GM21737 (cell line): ENCODE measurements at regions not wholly inside any gene's neighbourhood (a gene's known extent, or its start where the extent isn't known, plus 50 kb on each side); places are given as distances from the start of the nearest gene placed in this dataset.

Experiments used
- ATAC-seq: cut with Tn5 transposase; IDR thresholded peaks from one replicate; pipeline ENCODE4 v1.9.1; 2021; ENCODE audit warnings: mild to moderate bottlenecking, moderate library complexity; ENCODE audit not compliant: unreplicated experiment

DNA sequence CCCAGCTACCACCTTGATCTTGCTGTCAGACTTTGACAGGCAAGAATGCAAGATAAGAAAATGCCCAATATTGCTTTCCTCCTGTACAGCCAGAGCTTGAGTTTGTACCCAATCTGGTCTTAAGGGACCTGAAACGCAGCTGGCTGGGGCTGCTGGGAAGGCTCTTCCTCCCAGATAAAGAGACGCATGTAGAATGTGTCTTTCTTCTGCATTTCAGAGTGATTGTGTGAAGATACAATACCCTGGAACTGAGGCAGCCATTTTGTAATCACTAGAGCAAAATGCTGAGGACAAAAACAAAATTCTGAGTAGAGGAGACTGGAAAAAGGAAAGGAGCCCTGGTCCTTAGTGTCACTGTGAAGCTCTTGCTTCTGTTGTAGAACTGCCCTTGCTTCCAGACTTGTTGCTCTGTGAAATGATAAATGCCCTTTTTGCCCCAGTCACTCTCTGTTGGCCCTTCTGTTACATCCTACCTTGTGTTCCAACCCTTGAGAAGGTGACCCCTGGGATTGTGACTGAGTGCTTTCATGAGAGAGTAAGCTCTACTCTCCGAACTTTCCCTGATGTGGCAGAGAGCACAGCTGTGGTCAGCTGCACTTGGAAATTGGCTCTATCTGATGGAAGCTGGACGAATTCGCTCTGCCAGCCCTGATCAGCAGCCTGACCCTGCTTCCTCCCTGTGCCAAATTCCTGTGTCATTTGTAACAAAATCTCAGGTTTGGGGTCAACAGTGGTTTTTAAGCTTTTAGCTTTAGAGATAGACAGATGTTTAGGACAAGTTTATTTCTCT, 137.4 kb upstream of the RBMS1 start:
- ATAC-seq: no peak

DNA sequence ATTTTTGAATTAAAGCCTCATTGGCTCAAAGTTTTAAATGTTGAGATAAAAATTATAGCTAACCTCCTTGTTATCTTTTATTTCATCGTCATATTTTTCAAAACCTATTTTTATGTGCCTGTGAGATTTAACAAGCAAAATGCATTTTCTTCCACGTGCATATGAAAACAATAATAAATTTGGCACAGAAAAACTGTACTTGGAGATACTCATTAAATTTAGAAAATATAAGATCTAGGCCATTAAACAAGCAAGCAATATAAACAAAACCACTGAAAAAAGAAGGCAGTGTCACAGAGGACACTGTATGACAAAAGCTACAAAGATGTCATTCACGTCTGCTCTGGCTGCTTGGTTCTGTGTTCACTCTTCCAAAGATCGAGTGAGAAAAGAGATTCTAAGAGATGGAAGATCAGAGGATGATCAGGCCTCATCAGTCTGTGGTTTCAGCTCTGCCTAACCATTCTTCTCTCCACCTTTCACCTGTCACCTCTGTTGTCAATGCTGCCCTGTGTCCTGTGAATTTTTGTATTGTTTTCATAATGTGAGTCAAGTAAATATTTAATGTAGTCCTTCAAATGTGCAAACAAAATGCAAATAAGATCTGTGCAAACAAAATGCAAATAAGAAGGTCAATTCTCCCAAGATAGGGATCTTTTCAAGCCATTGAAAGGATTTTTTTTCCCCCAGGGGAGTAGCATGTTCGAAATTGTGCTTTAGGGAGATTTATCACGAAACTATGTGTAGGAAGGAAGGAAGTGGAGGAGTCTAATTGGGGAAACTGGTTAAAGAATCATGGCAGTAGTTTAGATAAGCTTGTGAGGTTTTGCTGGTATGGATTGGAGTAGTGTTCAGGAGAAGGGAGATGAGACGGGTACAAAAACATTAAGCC, 138.7 kb upstream of the RBMS1 start:
- no peak for ATAC-seq

DNA sequence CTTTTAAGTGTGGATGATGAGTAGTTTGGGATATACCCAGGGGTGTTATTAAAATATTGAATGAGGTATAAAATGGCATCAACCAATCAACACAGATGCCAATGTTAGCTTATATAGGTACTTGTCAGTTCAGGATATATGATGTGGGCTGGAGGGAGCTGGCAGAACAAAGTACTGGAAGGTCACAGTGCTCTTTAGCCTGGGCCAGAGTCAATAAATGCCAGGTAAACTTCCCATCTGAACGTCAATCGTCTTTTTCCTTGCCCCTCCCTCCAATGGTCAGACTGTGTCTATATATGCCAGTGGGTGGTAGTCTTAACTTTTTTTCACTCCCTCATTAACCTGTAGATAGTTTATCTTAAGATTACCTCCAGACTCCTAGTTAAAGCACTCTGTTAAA, 140.8 kb upstream of the RBMS1 start:
- no peak for ATAC-seq

- no peak for ATAC-seq
Measured at GRCh38 chr2:160635488-160635887, 141.9 kb upstream of the RBMS1 start.

- no peak for ATAC-seq
Measured at GRCh38 chr2:160639472-160639871, 145.9 kb upstream of the RBMS1 start.

DNA sequence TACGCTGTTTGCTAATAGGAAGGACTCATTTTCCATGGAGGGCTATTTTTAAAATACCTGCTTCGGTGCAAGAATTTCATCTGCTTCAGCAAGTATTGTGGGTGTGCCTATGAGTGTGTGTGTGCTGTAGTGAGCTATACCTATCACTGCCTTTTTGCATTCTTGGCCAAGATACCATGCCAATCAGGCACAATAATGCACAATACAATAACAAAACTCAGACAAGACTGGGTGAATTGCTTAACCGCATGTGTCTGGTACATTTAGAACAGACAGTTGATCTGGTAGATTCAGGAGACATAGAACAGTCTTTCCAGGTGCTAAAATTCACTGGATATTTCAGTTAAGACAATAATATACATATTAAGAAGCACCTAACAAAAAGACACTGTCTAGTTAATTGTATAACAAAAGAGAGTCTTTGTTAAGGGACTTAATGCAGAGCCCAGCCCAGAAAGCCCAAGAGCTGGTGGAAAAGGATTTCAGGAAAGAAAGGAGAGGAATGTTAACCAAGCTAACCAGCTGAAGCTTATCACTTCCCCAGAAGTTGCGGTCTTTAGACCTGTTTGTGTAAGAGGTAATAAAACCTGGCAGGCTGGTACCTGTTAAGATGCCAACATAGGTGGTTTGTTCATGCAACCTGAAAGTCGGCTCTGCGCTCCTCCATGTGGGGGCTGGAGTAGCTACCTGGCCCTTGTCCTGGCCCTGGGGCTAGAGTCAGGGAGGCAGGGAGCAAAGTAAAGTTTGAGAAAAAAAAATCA, 153.3 kb upstream of the RBMS1 start:
- ATAC-seq: no peak

DNA sequence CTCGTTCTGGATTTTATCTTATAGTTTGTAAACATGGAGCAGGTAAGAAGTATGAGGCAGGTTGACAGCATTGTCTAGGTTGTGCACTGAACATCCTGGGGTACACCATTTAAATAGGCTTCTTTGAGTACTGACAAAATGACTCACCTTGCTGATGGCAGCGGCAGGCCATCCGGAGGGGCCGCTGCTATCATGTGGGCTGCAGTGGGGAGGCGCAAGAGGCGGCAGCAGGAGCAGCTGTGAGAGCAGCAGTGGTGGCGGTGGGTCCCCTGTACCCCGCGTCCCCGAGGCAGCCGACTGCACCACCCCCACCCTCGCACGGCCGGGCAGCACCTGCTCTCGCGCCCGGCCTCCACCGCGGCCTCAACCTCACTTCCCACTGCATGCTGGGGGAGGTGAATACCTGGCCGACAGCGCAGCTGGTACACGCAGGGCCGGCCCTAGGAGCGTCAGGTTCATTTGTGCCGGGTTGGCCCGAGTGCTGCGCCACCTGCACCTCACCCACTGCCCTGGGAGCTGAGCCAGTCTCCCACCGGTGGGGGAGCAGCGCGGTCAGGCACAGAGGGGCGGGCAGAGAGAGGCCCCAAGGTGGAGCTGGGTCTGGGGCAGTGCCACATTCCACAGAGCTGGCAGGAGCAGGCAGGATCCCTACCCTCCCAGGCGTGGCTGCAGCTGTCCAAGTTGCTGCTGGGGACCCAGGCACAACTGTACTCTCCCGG, 154.5 kb upstream of the RBMS1 start:
- ATAC-seq: no peak

DNA sequence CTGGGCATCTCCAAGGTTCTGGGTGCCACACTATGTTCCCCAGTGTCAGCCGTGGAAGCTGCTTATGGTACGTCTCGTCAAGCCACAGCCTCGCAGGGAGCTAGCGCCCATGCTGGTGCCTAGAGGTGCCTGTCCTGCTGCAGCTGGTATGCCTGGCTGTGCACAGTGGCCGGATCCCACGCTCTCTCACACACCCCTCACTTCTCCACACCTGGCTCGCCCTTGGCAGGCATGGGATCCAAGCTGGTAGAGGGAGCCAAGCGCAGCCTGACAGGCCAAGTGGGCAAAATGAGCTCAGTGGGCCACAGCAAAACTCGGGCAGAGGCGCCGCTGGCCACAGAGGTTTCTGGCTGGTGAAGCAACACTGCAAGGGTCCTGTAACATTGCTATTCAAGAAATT, 156.1 kb upstream of the RBMS1 start:
- no peak for ATAC-seq

DNA sequence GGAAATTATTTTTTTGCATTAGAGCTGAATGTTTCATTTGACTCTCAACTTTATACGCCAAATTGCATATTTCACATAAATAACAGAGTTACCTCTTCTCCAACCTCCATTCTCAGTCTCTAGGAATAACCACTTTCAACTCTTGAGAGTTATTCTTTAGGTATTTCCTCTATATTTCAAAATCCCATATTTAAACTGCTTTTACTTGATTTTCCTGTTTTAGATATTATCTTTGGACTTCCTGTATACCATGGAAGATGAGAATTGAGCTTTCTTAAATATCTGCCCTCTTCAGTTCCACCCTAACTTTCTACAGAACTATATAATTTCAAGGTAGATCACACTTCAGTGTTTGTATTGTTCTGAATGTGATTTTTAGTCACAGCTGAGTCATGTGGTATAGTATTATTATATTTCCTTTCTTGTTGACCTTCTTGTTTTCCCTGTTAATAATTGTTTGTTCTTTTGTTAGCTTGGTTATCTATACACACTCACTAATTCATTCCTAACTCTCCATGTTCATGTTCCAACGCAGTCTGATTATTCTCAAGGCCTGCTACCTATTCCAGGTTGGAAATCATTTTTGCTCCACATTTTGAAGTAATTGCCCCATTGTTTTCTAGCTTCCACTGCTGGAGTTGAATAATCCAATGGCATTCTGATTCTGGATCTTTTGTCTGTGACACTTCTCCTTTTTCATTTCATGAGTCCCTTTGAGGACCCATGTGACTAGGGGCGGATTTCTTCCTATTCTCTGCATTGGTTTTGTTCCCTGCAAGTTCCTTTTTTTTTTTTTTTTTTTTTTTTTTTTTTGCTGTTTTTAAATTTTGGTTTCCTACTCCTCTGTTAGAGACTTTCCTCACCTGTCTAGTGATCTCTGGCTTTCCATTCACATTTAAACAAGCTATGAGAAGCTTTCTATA, 156.8 kb upstream of the RBMS1 start:
- ATAC-seq: no peak

- ATAC-seq: no peak
Measured at GRCh38 chr2:160651416-160652200, 158.0 kb upstream of the RBMS1 start.

- ATAC-seq: peak; percentile 57
Measured at GRCh38 chr2:160652236-160652635, 158.6 kb upstream of the RBMS1 start.

GRCh38 chr2:160657196-160657595, 163.6 kb upstream of the RBMS1 start:
- no peak for ATAC-seq

DNA sequence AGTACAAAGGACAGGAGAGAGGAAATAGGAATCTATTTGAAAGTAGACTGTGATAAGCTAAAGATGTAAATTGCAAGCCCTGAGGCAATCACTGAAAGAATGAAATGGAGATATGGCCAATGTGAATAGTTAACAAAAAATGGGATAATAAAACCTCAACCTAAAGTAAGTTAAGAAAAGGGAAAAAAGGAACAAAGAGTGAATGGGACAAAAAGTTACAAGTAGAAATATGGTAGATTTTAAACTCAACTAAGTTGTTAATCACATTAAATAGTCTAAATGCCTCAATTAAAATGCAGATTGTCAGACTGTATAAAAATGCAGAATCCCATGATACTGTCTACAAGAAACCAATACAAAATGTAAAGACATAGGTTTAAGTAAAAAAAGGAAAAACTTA, 165.2 kb upstream of the RBMS1 start:
- ATAC-seq: no peak

DNA sequence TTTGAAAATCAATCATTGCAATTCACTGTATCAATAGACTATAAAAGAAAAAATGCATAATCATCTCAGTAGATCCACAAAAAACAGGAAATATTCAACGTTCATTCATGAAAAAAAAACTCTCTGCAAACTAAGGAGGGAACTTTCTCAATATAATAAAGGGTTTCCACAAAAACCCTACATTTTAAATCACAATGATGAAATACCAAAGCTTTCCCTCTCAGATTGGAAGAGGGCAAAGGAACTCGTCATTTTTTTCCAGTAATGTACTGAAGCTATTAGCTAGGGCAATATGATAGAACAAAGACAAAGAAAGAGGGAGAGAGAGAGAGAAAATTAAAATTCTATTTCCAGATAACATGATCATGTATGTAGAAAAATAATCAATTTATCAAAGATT, 167.1 kb upstream of the RBMS1 start:
- no peak for ATAC-seq

DNA sequence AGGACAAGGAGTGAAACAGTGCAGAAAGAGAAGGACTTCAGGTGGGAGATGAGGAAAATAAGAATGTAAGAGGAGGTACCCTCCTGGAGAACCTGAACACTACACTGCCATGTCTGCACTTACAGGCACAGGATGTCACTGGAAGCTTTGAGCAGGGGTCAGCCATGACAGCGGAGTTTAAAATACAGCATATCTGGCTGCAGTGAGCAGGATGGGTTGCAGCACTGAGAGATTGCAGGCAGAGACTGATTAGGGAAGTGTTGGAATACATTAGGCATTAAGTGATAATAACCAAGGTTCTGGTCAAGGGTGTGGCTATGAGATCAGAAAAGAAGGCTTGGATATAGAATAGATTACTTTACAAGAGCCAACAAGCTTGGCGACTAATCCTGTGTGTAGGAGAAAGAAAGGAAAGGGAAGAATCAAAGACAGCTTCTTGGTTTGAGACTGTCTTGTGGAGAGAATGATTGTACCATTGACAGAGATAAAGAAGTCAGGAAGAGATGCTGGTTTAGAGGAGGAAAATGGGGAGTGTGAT, 171.1 kb upstream of the RBMS1 start:
- no peak for ATAC-seq

GRCh38 chr2:160666154-160667060, 172.8 kb upstream of the RBMS1 start:
- ATAC-seq: no peak

DNA sequence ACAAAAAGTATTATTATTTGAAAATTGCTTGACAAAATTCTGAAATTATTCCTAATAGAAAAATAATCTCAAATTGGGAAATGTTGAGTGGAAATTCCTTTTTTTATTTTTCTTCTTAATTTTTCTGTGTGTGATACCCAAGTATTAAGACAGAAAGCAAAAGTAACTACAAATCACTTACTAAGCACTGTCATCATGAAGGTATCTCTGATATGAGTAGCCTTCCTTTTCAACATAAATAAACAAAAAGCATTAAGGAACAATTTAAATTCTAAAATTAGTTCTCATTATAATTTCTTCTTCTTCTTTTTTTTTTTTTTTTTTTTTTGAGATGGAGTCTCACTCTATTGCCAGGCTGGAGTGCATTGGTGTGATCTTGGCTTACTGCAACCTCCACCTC, 174.2 kb upstream of the RBMS1 start:
- ATAC-seq: no peak

GRCh38 chr2:160670618-160671017, 177.0 kb upstream of the RBMS1 start:
- ATAC-seq: no peak
